ENCODE measurements at regions not wholly inside any gene's neighbourhood (a gene's known extent, or its start where the extent isn't known, plus 50 kb on each side); places are given as distances from the start of the nearest gene placed in this dataset.
"Not testable (repeated sequence)": the region's sequence is repeated elsewhere in the genome, so short reads cannot be mapped to it uniquely, and the experiment has no call there.

GRCh38 chr6:97497713-97498331 lies 214.8 kb upstream of the MMS22L start:
- Histone ChIP-seq H3K27ac (no peak overlapping the region), H3K9me2 (ENCODE audit: insufficient read depth) (no peaks in the 10 kb centered on the region), H3K9ac (no peak overlapping the region), H3K4me3 (no peak overlapping the region), H3K4me1 (ENCODE audit: insufficient read depth) (no peaks in the 10 kb centered on the region), H3K27me3 (replicated peaks; ENCODE audit: insufficient read depth) (peaks cover 10% of the 10 kb centered on the region; the same call in 1 of the 2 replicates), H3K4me2 (ENCODE audit: unreplicated experiment) (no peak overlapping the region), H3K79me2 (ENCODE audit: insufficient read depth) (no peaks in the 10 kb centered on the region), H3K9me3 (ENCODE audit: low read depth) (no peaks in the 10 kb centered on the region), H2AFZ (peak overlapping the region; percentile 76), H4K20me1 (ENCODE audit: insufficient read depth) (no peaks in the 10 kb centered on the region), H3F3A (ENCODE audit: insufficient read depth) (no peaks in the 10 kb centered on the region), H3K36me3 (ENCODE audit: low read depth) (no peaks in the 10 kb centered on the region)
- TF ChIP-seq EZH2 (IDR thresholded peaks at IDR 0.05; ENCODE audit: insufficient read depth, poor library complexity, severe bottlenecking) (no peak), EZH2phosphoT487 (IDR thresholded peaks at IDR 0.05; ENCODE audit: insufficient read depth, low read depth) (no peak)
- in situ Hi-C loops (cut with MboI) = loop anchor here (25.0 kb wide), 1 partner anchor 1339 kb away; the partner anchor contains the start of gene POU3F2
- WGBS, 2 experiments (ENCODE audit: low coverage in 1 of 2, low lambda C conversion rate in 2 of 2, missing lambda C conversion rate in 2 of 2) = 1 to 2% methylated on average over 4 of the region's 4 CpGs
- peak; percentile 82 for DNase-seq

- H3K4me3 ChIP-seq = no peak overlapping the region
- no peaks in the 10 kb centered on the region for H3K9me3 ChIP-seq (ENCODE audit: low read depth)
- H4K20me1 ChIP-seq (ENCODE audit: insufficient read depth) = no peaks in the 10 kb centered on the region
- no peaks in the 10 kb centered on the region for H3K79me2 ChIP-seq (ENCODE audit: insufficient read depth)
- peak; percentile 2 for DNase-seq
- H3K27ac ChIP-seq = no peak overlapping the region
- H3K27me3 ChIP-seq (replicated peaks; ENCODE audit: insufficient read depth) = peaks cover 10% of the 10 kb centered on the region; the same call in 1 of the 2 replicates
- H3K9ac ChIP-seq = no peak overlapping the region
- in situ Hi-C loops (cut with MboI) = no loop called here
- H3K4me2 ChIP-seq (ENCODE audit: unreplicated experiment) = no peak overlapping the region
- H3F3A ChIP-seq (ENCODE audit: insufficient read depth) = no peaks in the 10 kb centered on the region
- no peak overlapping the region for H2AFZ ChIP-seq
- 24 to 33% methylated on average over 2 of the region's 2 CpGs for WGBS, 2 experiments (ENCODE audit: low coverage in 1 of 2, low lambda C conversion rate in 2 of 2, missing lambda C conversion rate in 2 of 2)
- no peaks in the 10 kb centered on the region for H3K9me2 ChIP-seq (ENCODE audit: insufficient read depth)
- H3K36me3 ChIP-seq (ENCODE audit: low read depth) = no peaks in the 10 kb centered on the region
- H3K4me1 ChIP-seq (ENCODE audit: insufficient read depth) = no peaks in the 10 kb centered on the region
- TF ChIP-seq EZH2phosphoT487 (IDR thresholded peaks at IDR 0.05; ENCODE audit: insufficient read depth, low read depth) = no peak
- TF ChIP-seq EZH2 (IDR thresholded peaks at IDR 0.05; ENCODE audit: insufficient read depth, poor library complexity, severe bottlenecking) = no peak
These were observed 218.8 kb upstream of the MMS22L start for GRCh38 chr6:97501853-97502252.

GRCh38 chr6:97508646-97509045 lies 225.6 kb upstream of the MMS22L start:
- no peak overlapping the region for H3K4me2 ChIP-seq (ENCODE audit: unreplicated experiment)
- H3K4me1 ChIP-seq (ENCODE audit: insufficient read depth) = no peaks in the 10 kb centered on the region
- H3K79me2 ChIP-seq (ENCODE audit: insufficient read depth) = no peaks in the 10 kb centered on the region
- no peak overlapping the region for H3K27ac ChIP-seq
- H3K36me3 ChIP-seq (ENCODE audit: low read depth) = no peaks in the 10 kb centered on the region
- TF ChIP-seq EZH2phosphoT487 (IDR thresholded peaks at IDR 0.05; ENCODE audit: insufficient read depth, low read depth) (no peak), EZH2 (IDR thresholded peaks at IDR 0.05; ENCODE audit: insufficient read depth, poor library complexity, severe bottlenecking) (no peak)
- no peak for DNase-seq
- H3K27me3 ChIP-seq (replicated peaks; ENCODE audit: insufficient read depth) = 0 out of 2 replicates have a peak, but pooled peaks cover 5% of the 10 kb centered on the region
- H3K9ac ChIP-seq = no peak overlapping the region
- 27 to 29% methylated on average over 1 of the region's 1 CpG for WGBS, 2 experiments (ENCODE audit: low coverage in 1 of 2, low lambda C conversion rate in 2 of 2, missing lambda C conversion rate in 2 of 2)
- no peaks in the 10 kb centered on the region for H4K20me1 ChIP-seq (ENCODE audit: insufficient read depth)
- in situ Hi-C loops (cut with MboI) = no loop called here
- no peaks in the 10 kb centered on the region for H3F3A ChIP-seq (ENCODE audit: insufficient read depth)
- no peaks in the 10 kb centered on the region for H3K9me2 ChIP-seq (ENCODE audit: insufficient read depth)
- H2AFZ ChIP-seq = no peak overlapping the region
- no peak overlapping the region for H3K4me3 ChIP-seq
- H3K9me3 ChIP-seq (ENCODE audit: low read depth) = no peaks in the 10 kb centered on the region

GRCh38 chr6:97513260-97513659 lies 230.2 kb upstream of the MMS22L start:
- H3K9ac ChIP-seq; H3K27me3 ChIP-seq (replicated peaks; ENCODE audit: insufficient read depth); H4K20me1 ChIP-seq (ENCODE audit: insufficient read depth); H2AFZ ChIP-seq; H3K9me3 ChIP-seq (ENCODE audit: low read depth); H3K4me3 ChIP-seq; H3K4me2 ChIP-seq (ENCODE audit: unreplicated experiment); H3K4me1 ChIP-seq (ENCODE audit: insufficient read depth); H3F3A ChIP-seq (ENCODE audit: insufficient read depth); H3K9me2 ChIP-seq (ENCODE audit: insufficient read depth); H3K27ac ChIP-seq; H3K36me3 ChIP-seq (ENCODE audit: low read depth); in situ Hi-C loops (cut with MboI); DNase-seq; H3K79me2 ChIP-seq (ENCODE audit: insufficient read depth): not testable (repeated sequence)

- Histone ChIP-seq H3F3A (ENCODE audit: insufficient read depth) (no peaks in the 10 kb centered on the region), H3K4me3 (no peak overlapping the region), H3K27me3 (replicated peaks; ENCODE audit: insufficient read depth) (no peaks in the 10 kb centered on the region; the same call in 1 of the 2 replicates), H3K4me2 (ENCODE audit: unreplicated experiment) (no peak overlapping the region), H3K36me3 (ENCODE audit: low read depth) (no peaks in the 10 kb centered on the region), H3K4me1 (ENCODE audit: insufficient read depth) (no peaks in the 10 kb centered on the region), H2AFZ (no peak overlapping the region), H4K20me1 (ENCODE audit: insufficient read depth) (no peaks in the 10 kb centered on the region), H3K79me2 (ENCODE audit: insufficient read depth) (no peaks in the 10 kb centered on the region), H3K9ac (no peak overlapping the region), H3K9me2 (ENCODE audit: insufficient read depth) (no peaks in the 10 kb centered on the region), H3K27ac (no peak overlapping the region), H3K9me3 (ENCODE audit: low read depth) (no peaks in the 10 kb centered on the region)
- TF ChIP-seq EZH2phosphoT487 (IDR thresholded peaks at IDR 0.05; ENCODE audit: insufficient read depth, low read depth) (no peak), EZH2 (IDR thresholded peaks at IDR 0.05; ENCODE audit: insufficient read depth, poor library complexity, severe bottlenecking) (no peak)
- 37 to 47% methylated on average over 4 of the region's 4 CpGs for WGBS, 2 experiments (ENCODE audit: low coverage in 1 of 2, low lambda C conversion rate in 2 of 2, missing lambda C conversion rate in 2 of 2)
- DNase-seq = peak; percentile 0
- in situ Hi-C loops (cut with MboI) = no loop called here
These were observed 241.8 kb upstream of the MMS22L start for GRCh38 chr6:97524811-97525210.

Data from GM23248 (cell line).